ENCODE measurements at regions not wholly inside any gene's neighbourhood (a gene's known extent, or its start where the extent isn't known, plus 50 kb on each side); places are given as distances from the start of the nearest gene placed in this dataset.

GRCh38 chr7:25543798-25544197 lies 315.5 kb upstream of the NPVF start:
- Histone ChIP-seq H3K36me3 (ENCODE audit: control insufficient read depth, insufficient read depth, low read length) (no peaks in the 10 kb centered on the region), H3K27me3 (ENCODE audit: control insufficient read depth, insufficient read depth, low read length) (peaks cover 10% of the 10 kb centered on the region), H3K4me3 (ENCODE audit: low read depth, low read length) (no peak overlapping the region)
- no peak for TF ChIP-seq CTCF (IDR thresholded peaks at IDR 0.05; ENCODE audit: insufficient read depth, low read length, poor library complexity, severe bottlenecking)
- no peak for DNase-seq (ENCODE audit: low read depth)

- H3K36me3 ChIP-seq (ENCODE audit: control insufficient read depth, insufficient read depth, low read length), result no peaks in the 10 kb centered on the region
Measured at GRCh38 chr7:25544254-25544653, 316.0 kb upstream of the NPVF start.

GRCh38 chr7:25545124-25546008 lies 317.1 kb upstream of the NPVF start:
- Histone ChIP-seq H3K27me3 (ENCODE audit: control insufficient read depth, insufficient read depth, low read length) (peaks cover 8% of the 10 kb centered on the region), H3K36me3 (ENCODE audit: control insufficient read depth, insufficient read depth, low read length) (no peaks in the 10 kb centered on the region), H3K4me3 (ENCODE audit: low read depth, low read length) (no peak overlapping the region)
- TF ChIP-seq CTCF (IDR thresholded peaks at IDR 0.05; ENCODE audit: insufficient read depth, low read length, poor library complexity, severe bottlenecking), result no peak
- DNase-seq (ENCODE audit: low read depth), result no peak

More at GRCh38 chr7:25544254-25544653, 316.0 kb upstream of the NPVF start:
- H3K27me3 ChIP-seq (ENCODE audit: control insufficient read depth, insufficient read depth, low read length), result peaks cover 10% of the 10 kb centered on the region
- no peak overlapping the region for H3K4me3 ChIP-seq (ENCODE audit: low read depth, low read length)
- no peak for TF ChIP-seq CTCF (IDR thresholded peaks at IDR 0.05; ENCODE audit: insufficient read depth, low read length, poor library complexity, severe bottlenecking)
- no peak for DNase-seq (ENCODE audit: low read depth)

- no peak for DNase-seq (ENCODE audit: low read depth)
- Histone ChIP-seq H3K4me3 (ENCODE audit: low read depth, low read length) (no peak overlapping the region), H3K36me3 (ENCODE audit: control insufficient read depth, insufficient read depth, low read length) (no peaks in the 10 kb centered on the region), H3K27me3 (ENCODE audit: control insufficient read depth, insufficient read depth, low read length) (peaks cover 8% of the 10 kb centered on the region)
- TF ChIP-seq CTCF (IDR thresholded peaks at IDR 0.05; ENCODE audit: insufficient read depth, low read length, poor library complexity, severe bottlenecking), result no peak
Measured at GRCh38 chr7:25546306-25546705, 318.0 kb upstream of the NPVF start.

- H3K4me3 ChIP-seq (ENCODE audit: low read depth, low read length), result no peak overlapping the region
- no peak for DNase-seq (ENCODE audit: low read depth)
- H3K36me3 ChIP-seq (ENCODE audit: control insufficient read depth, insufficient read depth, low read length), result no peaks in the 10 kb centered on the region
- peaks cover 5% of the 10 kb centered on the region for H3K27me3 ChIP-seq (ENCODE audit: control insufficient read depth, insufficient read depth, low read length)
- no peak for TF ChIP-seq CTCF (IDR thresholded peaks at IDR 0.05; ENCODE audit: insufficient read depth, low read length, poor library complexity, severe bottlenecking)
Measured at GRCh38 chr7:25549271-25549921, 321.1 kb upstream of the NPVF start.
